Lower leg skin (tissue), 4 donors: ENCODE measurements at regions not wholly inside any gene's neighbourhood (a gene's known extent, or its start where the extent isn't known, plus 50 kb on each side); places are given as distances from the start of the nearest gene placed in this dataset.

ENCODE experiments used
- DNase-seq, 2 donors: peaks; one replicate each; pipeline ENCODE4 v3.0.0-alpha.2; 2019; ENCODE audit warnings: low spot score in 2 of 2
- H3K4me3 ChIP-seq: fragments of 200-600 bp; sonication (generic); 2 replicates; pipeline ENCODE4 v1.5.1; 2017; ENCODE audit warnings: mild to moderate bottlenecking, low read depth; ENCODE audit not compliant: poor library complexity, severe bottlenecking
- POLR2A ChIP-seq, 2 donors: fragments of 450-650 bp; IDR thresholded peaks; one replicate each; pipeline ENCODE4 v1.6.1; 2016 to 2017; ENCODE audit warnings: antibody characterized with exemption in 2 of 2, mild to moderate bottlenecking in 1 of 2, moderate library complexity in 1 of 2
- WGBS, 2 donors: methylation state at CpG; one replicate each; pipeline ENCODE4 v1.1.5; 2018; 5-methylcytosine and 5-hydroxymethylcytosine counted together
- intact Hi-C: fragments of 100-400 bp; cut with DNase I; formaldehyde crosslinking; loops from one replicate; pipeline ENCODE4 v1.15.0; 2023; ENCODE audit warnings: low total_unique reads
- TF ChIP-seq, protein P1 (sequence below), 3 donors: fragments of 450-650 bp; IDR thresholded peaks; one replicate each; pipeline ENCODE4 v1.5.1; 2016; ENCODE audit warnings: antibody characterized with exemption in 3 of 3, mild to moderate bottlenecking in 3 of 3, moderate library complexity in 2 of 3

DNA sequence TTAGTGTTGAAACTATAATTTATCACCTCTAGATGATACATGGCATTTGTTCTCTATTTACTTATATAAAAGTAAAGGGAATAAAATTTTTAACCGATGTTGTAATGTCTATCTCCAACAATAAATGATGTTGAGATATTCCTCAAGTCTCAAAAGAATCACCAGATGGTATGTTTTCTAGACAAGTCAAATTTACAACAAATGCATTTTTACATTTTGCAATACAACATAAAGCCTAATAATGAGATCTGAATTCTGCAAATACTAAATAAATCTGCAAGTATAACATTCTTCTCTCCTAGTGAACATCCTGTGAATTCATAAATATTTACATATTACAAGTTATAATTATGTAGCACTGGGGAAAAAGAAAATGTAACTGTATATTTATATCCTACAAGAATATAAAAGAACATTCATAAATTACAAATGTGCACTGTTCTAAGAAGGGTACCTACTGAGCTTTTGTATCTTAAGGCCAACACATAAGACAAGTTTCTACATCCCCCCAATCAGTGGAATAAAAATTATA is 1504.4 kb upstream of the ZEB2 start:
- WGBS, 2 donors = 78 to 83% methylated on average over 1 of the region's 1 CpG
- TF ChIP-seq, protein P1, sequence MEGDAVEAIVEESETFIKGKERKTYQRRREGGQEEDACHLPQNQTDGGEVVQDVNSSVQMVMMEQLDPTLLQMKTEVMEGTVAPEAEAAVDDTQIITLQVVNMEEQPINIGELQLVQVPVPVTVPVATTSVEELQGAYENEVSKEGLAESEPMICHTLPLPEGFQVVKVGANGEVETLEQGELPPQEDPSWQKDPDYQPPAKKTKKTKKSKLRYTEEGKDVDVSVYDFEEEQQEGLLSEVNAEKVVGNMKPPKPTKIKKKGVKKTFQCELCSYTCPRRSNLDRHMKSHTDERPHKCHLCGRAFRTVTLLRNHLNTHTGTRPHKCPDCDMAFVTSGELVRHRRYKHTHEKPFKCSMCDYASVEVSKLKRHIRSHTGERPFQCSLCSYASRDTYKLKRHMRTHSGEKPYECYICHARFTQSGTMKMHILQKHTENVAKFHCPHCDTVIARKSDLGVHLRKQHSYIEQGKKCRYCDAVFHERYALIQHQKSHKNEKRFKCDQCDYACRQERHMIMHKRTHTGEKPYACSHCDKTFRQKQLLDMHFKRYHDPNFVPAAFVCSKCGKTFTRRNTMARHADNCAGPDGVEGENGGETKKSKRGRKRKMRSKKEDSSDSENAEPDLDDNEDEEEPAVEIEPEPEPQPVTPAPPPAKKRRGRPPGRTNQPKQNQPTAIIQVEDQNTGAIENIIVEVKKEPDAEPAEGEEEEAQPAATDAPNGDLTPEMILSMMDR (IDR thresholded peaks at IDR 0.05) = no peak
- no peak for TF ChIP-seq POLR2A (IDR thresholded peaks at IDR 0.05)
- no peak overlapping the region for H3K4me3 ChIP-seq
- DNase-seq = no peak
- intact Hi-C loops = no loop called here

- DNase-seq = no peak
- H3K4me3 ChIP-seq = no peak overlapping the region
- intact Hi-C loops = no loop called here
- TF ChIP-seq POLR2A (IDR thresholded peaks at IDR 0.05) = no peak
- TF ChIP-seq, protein P1 (IDR thresholded peaks at IDR 0.05) = no peak
Observed at GRCh38 chr2:146004462-146004861, 1484.5 kb upstream of the ZEB2 start.

DNA sequence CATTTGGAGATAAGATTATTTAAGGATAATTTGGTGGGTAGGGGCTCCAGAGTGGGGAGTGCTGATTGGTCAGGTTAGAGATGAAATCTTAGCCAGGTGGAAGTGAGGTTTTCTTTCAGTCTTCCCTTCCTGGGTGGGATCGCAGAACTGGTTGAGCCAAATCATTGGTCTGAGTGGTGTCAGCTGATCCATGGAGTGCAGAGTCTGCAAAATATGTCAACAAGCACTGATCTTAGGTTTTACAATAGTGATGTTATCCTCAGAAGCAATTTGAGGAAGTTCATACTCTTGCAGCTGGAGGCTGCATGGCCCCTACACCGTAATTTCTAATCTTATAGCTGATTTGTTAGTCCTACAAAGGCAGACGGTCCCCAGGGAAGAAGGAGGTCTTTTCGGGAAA is 1483.4 kb upstream of the ZEB2 start:
- TF ChIP-seq, protein P1 (IDR thresholded peaks at IDR 0.05) = no peak
- no peak for TF ChIP-seq POLR2A (IDR thresholded peaks at IDR 0.05)
- DNase-seq = no peak
- H3K4me3 ChIP-seq = no peak overlapping the region
- 83 to 86% methylated on average over 4 of the region's 4 CpGs for WGBS, 2 donors
- intact Hi-C loops = no loop called here

DNA sequence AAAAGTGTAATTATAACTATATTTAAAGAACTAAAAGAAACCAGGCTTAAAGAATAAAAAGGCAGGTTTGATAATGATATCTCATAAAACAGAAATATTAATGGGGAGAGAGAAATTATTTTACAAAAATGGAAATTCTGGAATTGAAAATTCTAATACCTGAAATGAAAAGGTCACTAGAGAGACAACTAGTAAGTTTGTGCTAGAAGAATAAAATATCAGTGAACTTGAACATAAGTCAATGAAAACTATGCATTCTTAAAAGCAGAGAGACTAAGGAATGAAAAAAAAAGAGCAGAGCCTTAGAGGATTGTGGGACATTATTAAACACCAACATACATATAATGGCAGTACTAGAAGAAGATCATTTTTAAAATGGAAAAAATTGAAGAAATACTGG is 1475.0 kb upstream of the ZEB2 start:
- intact Hi-C loops = no loop called here
- TF ChIP-seq, protein P1 (IDR thresholded peaks at IDR 0.05) = no peak

DNA sequence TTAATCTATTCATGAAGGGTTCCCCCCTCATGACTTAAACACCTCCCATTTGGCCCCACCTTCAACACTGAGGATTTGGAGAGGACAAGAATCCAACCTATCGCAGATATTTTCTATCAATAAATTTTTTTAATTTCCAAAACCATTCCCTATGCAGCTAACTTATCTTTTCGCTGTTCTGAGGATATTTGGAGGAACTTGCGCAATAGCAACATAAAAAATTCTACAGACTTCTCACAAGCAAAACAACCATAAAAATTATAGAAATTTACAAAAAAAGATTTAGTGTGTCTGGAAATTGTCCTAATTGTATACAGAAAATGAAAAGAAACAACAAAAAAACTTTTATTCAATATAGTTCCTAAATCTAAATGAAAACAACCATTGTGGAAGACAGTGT is 1472.7 kb upstream of the ZEB2 start:
- 96 to 98% methylated on average over 3 of the region's 3 CpGs for WGBS, 2 donors
- TF ChIP-seq, protein P1 (IDR thresholded peaks at IDR 0.05) = no peak
- DNase-seq = no peak
- H3K4me3 ChIP-seq = no peak overlapping the region
- intact Hi-C loops = no loop called here

More for the DNA sequence above, 1475.0 kb upstream of the ZEB2 start:
- no peak overlapping the region for H3K4me3 ChIP-seq
- DNase-seq = no peak

GRCh38 chr2:145987793-145988192 is 1467.9 kb upstream of the ZEB2 start:
- TF ChIP-seq, protein P1 (IDR thresholded peaks at IDR 0.05) = no peak
- TF ChIP-seq POLR2A (IDR thresholded peaks at IDR 0.05) = no peak
- DNase-seq = no peak
- WGBS, 2 donors = 28 to 33% methylated on average over 2 of the region's 2 CpGs
- H3K4me3 ChIP-seq = no peak overlapping the region
- intact Hi-C loops = no loop called here
